Testis (tissue), 2 donors: ENCODE measurements at regions not wholly inside any gene's neighbourhood (a gene's known extent, or its start where the extent isn't known, plus 50 kb on each side); places are given as distances from the start of the nearest gene placed in this dataset.
A peak's percentile ranks its signal among the peaks of the same experiment; 100 is the strongest.

Experiments used
- DNase-seq: peaks from one replicate; pipeline ENCODE4 v3.0.0-alpha.2; 2019
- H3K27ac ChIP-seq, 2 donors: fragments of 200-600 bp; sonication (generic); one replicate each; pipeline ENCODE4 v1.5.1; 2019
- H3K27me3 ChIP-seq: fragments of 200-600 bp; sonication (generic); one replicate; pipeline ENCODE4 v1.5.1; 2019
- H3K36me3 ChIP-seq: fragments of 200-600 bp; sonication (generic); one replicate; pipeline ENCODE4 v1.5.1; 2017; ENCODE audit warnings: low read depth; ENCODE audit errors: missing control alignments
- H3K4me1 ChIP-seq: fragments of 200-600 bp; sonication (generic); one replicate; pipeline ENCODE4 v1.5.1; 2019
- H3K4me3 ChIP-seq, 2 donors: fragments of 200-600 bp; sonication (generic); one replicate each; pipeline ENCODE4 v1.5.1; 2017 to 2019
- H3K9me3 ChIP-seq: fragments of 200-600 bp; sonication (generic); one replicate; pipeline ENCODE4 v1.5.1; 2017
- CTCF ChIP-seq, 3 experiments: fragments of 450-650 bp in 2 of 3; fragments of 200-600 bp in 1 of 3; sonication (generic) in 1 of 3; IDR thresholded peaks; one replicate each; pipeline ENCODE4 v1.5.1; 2016 to 2019; ENCODE audit warnings: antibody characterized with exemption in 3 of 3, mild to moderate bottlenecking in 2 of 3, moderate library complexity in 1 of 3
- POLR2A ChIP-seq: fragments of 450-650 bp; IDR thresholded peaks from one replicate; pipeline ENCODE4 v1.6.1; 2017; ENCODE audit warnings: antibody characterized with exemption, mild to moderate bottlenecking, moderate library complexity
- WGBS, 2 donors: methylation state at CpG; one replicate each; pipeline ENCODE4 v1.1.5; 2018; 5-methylcytosine and 5-hydroxymethylcytosine counted together
- intact Hi-C: fragments of 100-400 bp; cut with DNase I; formaldehyde crosslinking; loops from one replicate; pipeline ENCODE4 v1.15.1; 2023; ENCODE audit warnings: low total_unique reads

GRCh38 chr14:104510794-104511611, 68.6 kb upstream of the C14orf180 start:
- no peak for DNase-seq
- H3K27me3 ChIP-seq = no peaks in the 10 kb centered on the region
- intact Hi-C loops = no loop called here
- H3K9me3 ChIP-seq = no peaks in the 10 kb centered on the region
- no peak for TF ChIP-seq POLR2A
- TF ChIP-seq CTCF (IDR thresholded peaks at IDR 0.05) = no peak
- no peaks in the 10 kb centered on the region for H3K4me1 ChIP-seq
- no peaks in the 10 kb centered on the region for H3K36me3 ChIP-seq
- no peak overlapping the region for H3K27ac ChIP-seq
- WGBS, 2 donors = 76 to 84% methylated on average over 27 to 32 of the region's 32 CpGs
- no peak overlapping the region for H3K4me3 ChIP-seq

GRCh38 chr14:104512061-104512460, 67.5 kb upstream of the C14orf180 start:
- no peak for TF ChIP-seq POLR2A
- no peak for TF ChIP-seq CTCF (IDR thresholded peaks at IDR 0.05)
- intact Hi-C loops = no loop called here
- no peaks in the 10 kb centered on the region for H3K36me3 ChIP-seq
- H3K27ac ChIP-seq = no peak overlapping the region
- DNase-seq = no peak
- H3K4me1 ChIP-seq = no peaks in the 10 kb centered on the region
- WGBS, 2 donors = 79 to 86% methylated on average over 9 to 10 of the region's 10 CpGs
- H3K4me3 ChIP-seq = no peak overlapping the region
- H3K9me3 ChIP-seq = no peaks in the 10 kb centered on the region
- no peaks in the 10 kb centered on the region for H3K27me3 ChIP-seq

- WGBS, 2 donors = 73 to 78% methylated on average over 20 to 35 of the region's 35 CpGs
- Histone ChIP-seq H3K9me3 (no peaks in the 10 kb centered on the region), H3K36me3 (no peaks in the 10 kb centered on the region), H3K4me1 (no peaks in the 10 kb centered on the region), H3K27me3 (no peaks in the 10 kb centered on the region), H3K27ac (no peak overlapping the region), H3K4me3 (no peak overlapping the region)
- intact Hi-C loops = no loop called here
- TF ChIP-seq POLR2A = no peak
- TF ChIP-seq CTCF (IDR thresholded peaks at IDR 0.05) = no peak
- DNase-seq = no peak
Measured at GRCh38 chr14:104512771-104513640, 66.6 kb upstream of the C14orf180 start.

GRCh38 chr14:104513641-104514046, 65.9 kb upstream of the C14orf180 start:
- 95% methylated on average over 6 of the region's 6 CpGs; no CpG with 5 or more reads in 1 of the 2 donors for WGBS, 2 donors
- intact Hi-C loops = no loop called here
- peak; percentile 8 for DNase-seq

More at GRCh38 chr14:104513641-104514046, 65.9 kb upstream of the C14orf180 start:
- no peaks in the 10 kb centered on the region for H3K4me1 ChIP-seq
- no peak overlapping the region for H3K4me3 ChIP-seq
- H3K36me3 ChIP-seq = no peaks in the 10 kb centered on the region
- TF ChIP-seq POLR2A (no peak), CTCF (IDR thresholded peaks at IDR 0.05) (no peak)
- no peak overlapping the region for H3K27ac ChIP-seq
- H3K9me3 ChIP-seq = no peaks in the 10 kb centered on the region
- no peaks in the 10 kb centered on the region for H3K27me3 ChIP-seq
